GM18508 (cell line): ENCODE measurements at regions not wholly inside any gene's neighbourhood (a gene's known extent, or its start where the extent isn't known, plus 50 kb on each side); places are given as distances from the start of the nearest gene placed in this dataset.
"Not testable (repeated sequence)": the region's sequence is repeated elsewhere in the genome, so short reads cannot be mapped to it uniquely, and the experiment has no call there.

ENCODE experiments used
- ATAC-seq: cut with Tn5 transposase; IDR thresholded peaks from one replicate; pipeline ENCODE4 v1.9.1; 2021; ENCODE audit warnings: moderate number of reproducible peaks; ENCODE audit not compliant: insufficient read depth, unreplicated experiment

DNA sequence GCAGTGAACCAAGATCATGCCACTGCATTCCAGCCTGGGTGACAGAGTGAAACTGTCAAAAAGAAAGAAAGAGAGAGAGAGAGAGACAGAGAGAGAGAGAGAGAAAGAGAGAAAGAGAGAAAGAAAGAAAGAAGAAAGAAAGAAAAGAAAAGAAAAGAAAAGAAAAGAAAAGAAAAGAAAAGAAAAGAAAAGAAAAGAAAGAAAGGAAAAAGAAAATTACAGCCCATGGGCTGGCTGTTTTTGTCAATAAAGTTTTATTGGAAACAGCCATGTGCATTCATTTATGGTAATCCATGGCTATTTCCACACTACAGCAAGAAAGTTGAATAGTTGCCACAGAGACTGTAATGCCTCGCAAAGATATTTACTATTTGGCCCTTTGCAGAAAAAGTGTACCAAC lies 103.2 kb upstream of the MED13L start:
- not testable (repeated sequence) for ATAC-seq

DNA sequence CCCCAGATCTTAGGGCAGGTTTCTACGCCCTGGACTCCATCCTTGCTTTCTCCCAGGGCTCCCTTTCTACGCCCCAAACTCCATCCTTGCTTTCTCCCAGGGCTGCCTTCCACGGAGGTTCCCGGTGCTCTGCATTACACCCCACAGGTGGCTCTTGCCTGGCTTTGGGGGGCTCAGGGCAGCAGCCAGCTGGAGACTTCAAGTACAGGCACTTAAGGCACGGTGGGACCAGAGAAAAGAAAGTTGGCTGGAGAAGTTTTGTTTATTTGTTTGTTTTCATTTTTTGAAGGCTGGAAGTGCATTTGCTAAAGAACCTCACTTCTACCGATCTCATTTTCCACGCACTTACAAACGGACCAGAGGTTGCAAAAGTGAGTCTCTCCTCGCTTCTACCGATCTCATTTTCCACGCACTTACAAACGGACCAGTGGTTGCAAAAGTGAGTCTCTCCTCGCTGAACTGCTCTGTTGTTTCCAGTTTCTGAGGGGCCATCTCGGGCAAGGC lies 103.8 kb upstream of the MED13L start:
- ATAC-seq: no peak

DNA sequence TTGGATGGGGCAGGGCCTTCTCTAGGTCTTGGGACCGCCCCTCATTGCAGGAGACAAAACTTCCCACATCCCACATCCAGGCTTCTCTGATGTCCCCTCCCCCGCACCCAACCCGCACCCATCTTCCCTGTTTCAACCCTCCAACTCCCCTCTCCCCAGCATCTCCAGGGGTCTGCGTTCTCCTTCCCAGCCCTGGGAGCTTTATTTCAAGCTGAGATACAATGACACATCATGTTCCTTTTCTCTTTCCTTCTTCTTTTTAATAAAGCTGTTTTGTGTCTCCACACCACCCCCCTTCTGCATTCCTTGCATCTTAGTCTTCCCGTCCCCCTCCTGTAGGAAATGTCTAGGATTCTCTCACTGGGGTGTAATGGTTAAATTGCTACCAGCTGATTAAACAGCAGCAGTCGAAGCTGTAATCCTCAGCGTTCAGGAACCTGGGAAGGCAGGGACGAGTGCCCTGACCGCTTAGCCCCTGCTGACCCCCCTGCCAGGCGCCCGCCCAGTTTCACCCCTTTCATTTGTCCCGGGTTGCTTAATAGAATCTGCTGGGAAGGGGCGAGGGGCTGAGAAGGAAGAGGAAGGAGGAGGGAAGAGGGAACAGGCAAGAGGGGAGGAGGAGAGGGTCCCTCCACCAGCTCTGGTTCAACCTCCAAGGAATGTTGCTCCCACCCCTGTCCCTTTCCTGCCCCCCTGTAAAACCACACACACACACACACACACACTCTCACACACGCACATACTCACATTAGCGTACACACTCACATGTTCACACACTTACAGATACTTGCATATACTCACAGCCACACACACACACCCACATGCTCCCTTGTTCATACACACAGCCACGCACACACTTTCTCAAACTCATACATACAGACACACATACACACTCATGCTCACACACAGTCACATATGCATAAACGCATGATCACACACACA lies 104.5 kb upstream of the MED13L start:
- no peak for ATAC-seq

DNA sequence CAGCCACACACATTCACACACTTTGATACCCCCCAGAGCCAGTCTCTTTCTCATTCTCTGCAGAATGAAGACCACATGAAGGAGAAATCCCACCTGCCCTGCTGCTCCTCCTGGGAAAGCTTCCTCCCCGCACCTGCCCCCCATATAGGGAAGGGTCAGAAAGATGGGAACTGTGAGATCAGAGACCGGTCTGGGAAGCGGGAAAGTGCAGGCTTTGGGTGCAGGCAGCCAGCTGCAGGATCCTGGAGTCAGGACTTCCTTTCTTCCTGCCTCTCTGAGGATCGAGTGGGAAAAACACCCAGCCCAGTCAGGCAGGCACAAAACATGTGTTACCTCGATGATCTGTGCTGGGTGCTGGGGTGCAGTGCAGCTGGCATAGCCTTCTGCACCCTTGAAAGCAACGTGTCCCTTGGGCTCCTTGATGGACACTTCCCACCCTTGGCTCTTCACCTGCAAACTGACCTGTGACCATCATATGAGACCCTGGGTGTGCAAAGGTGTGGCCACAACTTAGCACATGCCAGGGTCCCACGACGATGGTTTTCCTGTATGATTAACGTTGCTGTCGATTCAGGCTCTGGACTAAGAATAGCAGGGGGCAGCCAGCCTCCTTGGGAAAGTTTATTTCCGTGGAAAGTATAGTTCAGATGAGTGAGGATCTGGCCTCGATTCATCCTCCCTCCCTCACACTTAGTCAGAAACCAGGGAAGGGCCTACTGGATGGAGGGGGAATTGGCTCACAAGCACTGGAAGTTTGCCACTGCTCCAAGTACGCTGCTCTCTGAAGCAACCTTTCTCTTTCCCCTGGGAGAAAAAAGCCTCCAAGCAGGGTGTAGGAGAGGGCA lies 105.4 kb upstream of the MED13L start:
- no peak for ATAC-seq

DNA sequence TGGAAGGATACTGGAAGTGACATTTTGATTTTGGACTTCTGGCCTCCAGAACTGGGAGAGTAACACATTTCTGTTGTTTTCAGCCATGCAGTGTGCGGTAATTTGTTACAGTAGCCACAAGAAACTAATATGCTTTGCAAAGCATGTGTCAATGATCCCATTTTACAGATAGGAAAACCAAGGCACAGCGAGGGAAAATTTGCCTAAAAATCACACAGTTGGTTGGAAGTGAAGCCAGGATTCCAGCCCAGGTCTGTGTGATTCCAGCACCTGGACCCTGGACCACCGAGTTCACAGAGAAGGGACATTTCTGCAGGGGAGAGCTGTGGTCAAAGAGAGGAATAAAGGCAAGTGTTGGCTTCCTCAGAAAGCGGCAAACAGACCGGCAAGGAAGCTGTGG lies 106.7 kb upstream of the MED13L start:
- no peak for ATAC-seq

DNA sequence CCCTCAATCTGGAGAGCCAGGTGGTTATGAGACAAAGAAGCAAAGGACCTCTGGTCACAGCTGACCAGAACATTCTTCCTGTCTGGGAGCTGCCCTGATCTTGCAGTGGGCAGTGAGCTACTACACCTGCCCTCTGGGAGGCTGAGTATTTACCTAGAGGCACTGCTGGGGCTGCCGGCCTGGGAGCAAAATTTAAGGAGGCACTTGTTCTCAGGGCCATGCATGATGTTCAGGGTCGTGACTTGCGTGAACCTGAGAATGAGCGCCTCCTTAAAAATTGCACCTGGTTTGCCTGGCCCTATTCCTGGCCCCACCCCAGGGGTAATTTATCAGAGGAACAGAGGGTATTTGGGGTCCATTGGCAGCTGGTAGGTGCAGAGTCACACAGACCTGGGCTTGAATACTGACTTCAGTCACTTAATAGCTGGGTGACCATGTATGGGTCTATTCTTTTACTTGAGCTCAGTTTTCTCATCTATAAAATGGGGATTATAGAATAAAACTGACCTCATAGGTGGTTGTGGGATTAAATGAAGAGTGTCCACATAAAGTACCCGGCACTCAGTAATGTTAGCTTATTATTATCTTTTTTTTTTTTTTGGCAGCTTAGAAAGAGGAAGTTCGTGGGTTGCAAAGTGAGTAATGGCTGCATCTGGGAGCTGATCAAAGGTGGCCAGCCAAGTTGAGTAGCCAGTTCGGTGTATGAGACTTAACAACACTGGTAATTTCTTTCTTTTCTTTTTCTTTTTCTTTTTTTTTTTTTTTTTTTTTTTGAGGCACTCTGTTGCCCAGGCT lies 107.4 kb upstream of the MED13L start:
- no peak for ATAC-seq

DNA sequence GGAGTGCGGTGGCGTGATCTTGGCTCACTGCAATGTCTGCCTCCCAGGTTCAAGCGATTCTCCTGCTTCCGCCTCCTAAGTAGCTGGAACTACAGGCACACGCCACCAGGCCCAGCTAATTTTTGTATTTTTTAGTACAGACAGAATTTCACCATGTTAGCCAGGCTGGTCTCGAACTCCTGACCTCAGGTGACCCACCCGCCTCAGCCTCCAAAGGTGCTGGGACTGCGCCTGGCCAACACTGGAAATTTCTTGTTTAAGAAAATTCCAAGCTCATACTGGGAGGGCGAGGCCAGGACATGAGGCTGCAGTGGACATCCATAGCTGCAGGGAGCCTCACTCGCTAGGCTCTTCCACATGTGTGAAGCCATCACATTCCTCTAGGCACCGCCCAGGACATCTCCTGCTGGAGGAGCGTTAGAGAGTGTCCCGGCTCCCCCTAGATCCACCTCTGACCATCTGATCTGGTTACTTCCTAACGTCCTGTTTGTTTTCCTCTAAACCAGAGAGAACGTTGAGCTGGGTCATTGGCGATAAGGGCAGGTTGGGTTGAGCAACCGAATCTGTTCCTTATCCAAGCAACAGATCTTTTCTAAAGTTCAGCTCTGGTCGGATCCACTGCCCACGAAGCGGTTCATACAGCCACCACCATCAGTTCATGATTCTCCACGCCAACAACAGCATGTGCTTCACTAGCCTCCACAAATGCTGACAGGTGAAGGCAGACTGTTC lies 108.2 kb upstream of the MED13L start:
- ATAC-seq: no peak

DNA sequence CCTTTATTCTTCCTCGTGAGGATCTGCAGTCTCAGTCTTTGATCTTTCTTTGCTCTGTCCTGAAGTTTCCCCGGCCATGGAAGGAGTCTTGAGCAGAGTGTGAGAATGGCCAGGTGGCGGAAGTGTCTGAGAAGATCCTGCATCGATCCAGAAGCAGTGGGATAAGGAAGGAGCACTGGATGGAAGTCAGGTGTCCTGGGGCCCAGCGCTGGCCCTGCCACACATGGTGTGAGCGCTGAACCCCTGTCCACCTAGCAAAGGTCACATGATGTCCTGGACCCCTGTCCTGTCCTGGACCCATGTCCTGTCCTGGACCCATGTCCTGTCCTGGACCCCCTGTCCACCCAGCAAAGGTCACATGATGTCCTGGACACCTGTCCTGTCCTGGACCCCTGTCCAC lies 111.8 kb upstream of the MED13L start:
- no peak for ATAC-seq

DNA sequence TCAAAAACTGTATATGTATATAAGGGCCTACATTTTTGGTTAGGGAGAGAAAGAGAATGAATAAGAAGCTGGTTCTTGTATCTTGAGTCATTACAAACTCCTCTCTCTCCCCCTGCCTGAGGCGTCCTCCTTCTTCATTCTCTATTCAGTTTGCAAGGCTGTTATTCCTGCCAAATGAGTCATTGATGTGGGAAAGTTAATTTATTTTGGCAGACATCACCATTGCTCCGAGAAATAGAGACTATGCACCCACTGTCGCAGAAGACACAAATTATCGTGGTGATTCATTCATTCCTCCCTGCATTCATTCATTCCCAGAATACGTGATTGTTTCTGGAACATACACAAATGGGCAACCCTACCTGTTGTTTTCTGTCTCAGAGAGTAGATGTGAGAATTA lies 112.5 kb upstream of the MED13L start:
- no peak for ATAC-seq

DNA sequence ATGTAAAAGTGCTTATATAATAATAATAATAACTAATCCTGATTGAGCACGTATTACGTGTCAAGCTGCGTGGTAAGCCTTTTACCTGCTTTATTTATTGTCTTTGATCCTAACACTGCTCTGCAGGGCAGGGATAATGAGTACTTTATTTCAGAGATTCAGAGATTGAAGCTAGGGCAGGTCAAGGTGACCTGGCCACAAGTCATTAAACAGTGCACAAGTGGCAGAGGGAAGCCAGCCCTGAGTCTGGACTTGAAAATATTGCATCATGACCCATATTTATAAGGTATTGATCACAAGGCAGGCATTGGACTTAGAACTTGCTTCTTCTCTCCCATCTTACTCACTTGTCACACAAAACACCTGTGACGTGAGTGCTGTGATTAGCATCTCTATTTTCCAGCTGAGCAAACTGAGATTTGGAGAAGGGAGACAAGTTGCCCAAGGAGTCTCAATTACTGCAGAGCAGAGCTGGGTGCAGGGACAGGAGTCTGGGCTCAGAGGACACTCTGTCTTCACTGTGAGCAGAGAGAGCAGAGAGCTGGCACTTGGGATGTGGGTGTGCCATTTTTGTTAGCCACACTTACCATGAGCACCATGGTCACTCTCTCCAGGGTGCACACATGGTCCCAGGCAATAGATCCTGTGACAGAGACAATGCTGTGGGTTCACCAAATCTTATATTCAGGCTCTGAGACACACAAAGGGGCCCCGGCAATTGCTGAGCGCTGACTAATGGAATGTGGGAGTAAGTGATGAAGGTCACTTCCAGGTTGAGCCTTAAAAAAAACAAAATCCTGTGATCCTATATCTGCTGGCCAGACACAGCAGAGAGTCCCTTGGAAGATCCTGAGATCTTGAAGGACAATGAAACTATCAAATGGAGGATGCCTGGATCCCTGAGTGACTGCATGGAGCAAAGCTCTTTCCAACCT lies 113.2 kb upstream of the MED13L start:
- ATAC-seq: no peak

DNA sequence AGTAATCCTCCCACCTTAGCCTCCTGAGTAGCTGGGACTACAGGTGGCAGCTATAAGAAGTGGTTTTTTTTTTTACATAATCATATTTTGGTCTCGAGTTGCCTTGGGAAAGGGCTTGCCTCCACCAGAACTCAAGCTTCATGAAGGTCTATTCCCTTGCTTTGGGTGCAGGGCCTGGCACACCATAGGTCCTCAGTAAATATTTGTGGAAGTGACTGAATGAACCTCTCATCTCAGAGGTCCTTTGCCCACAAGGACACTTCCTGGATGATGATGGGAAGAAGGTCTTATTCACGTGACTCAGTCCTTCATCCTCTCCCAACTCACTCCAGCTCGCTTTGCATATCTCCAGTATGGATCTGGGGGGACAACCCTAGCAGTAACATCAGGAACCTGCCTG lies 114.0 kb upstream of the MED13L start:
- ATAC-seq: no peak

DNA sequence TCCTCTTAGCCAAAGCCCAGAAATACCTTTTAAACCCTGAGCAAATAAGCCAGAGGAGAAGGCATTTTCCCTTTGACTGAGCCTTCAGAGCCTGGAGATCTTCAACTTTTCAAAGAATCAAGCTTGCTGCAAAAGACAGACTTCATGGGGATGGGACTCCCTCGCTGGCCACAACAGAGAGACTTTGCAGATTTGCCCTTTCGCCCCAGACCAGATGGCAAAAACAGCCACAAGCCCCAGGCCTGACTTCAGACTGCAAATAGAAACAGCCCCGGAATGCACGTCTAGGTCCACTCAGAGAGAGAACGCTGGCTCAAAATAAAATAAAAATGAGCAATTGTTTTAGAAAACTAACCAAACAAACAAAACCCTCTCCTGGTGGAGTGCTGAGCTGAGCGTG lies 114.6 kb upstream of the MED13L start:
- ATAC-seq: no peak

DNA sequence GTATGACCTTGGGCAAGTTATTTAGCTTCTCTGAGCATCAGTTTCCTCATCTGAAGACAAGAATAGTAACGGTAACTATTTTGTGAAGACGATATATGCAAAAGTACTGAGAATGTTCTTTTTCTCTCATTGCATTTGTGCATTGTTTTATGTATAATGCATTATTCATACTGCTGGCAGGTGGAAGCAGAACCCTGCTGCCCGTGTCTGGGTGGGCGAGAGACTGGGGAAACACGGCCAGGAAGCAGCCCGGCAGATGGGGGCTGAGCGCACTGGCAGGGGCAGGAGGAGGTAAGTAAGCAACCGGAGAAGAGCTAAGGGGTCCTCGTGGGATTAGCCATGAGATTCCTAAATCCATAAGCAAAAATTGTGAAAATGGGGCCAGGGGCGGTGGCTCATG lies 115.8 kb upstream of the MED13L start:
- ATAC-seq: no peak

DNA sequence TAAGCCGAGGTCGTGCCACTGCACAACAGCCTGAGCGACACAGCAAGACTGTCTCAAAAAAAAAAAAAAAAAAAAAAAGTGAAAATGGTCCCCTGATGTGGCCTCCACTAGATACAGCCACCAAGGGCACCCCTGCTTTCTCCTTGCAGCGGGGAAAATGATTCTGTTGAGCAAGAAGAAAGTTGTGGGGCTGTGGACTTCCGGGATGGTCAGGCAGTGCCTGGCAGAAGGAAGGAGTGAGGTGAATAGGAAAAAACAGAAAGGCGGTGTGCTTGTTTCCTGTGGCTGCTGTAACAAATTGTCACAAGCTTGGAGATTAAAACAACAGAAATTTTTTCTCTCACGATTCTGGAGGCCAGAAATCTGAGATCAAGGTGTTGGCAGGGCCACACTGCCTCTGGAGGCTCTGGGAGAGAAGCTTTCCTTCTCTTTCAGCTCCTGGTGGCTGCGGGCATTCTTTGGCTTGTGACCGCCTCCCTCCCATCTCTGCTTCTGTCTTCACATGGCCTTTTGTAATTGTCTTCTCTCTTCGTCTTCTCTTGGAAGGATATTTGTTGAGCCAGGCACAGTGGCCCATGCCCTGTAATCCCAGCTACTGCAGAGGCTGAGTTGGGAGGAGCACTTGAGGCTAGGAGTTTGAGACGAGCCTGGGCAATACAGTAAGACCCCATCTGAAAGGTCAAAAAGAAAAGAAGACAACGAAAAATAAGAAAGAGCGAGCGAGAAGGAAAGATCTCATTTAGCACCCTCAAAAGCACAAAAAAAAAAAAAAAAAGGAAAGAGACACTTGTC lies 116.6 kb upstream of the MED13L start:
- ATAC-seq: no peak

DNA sequence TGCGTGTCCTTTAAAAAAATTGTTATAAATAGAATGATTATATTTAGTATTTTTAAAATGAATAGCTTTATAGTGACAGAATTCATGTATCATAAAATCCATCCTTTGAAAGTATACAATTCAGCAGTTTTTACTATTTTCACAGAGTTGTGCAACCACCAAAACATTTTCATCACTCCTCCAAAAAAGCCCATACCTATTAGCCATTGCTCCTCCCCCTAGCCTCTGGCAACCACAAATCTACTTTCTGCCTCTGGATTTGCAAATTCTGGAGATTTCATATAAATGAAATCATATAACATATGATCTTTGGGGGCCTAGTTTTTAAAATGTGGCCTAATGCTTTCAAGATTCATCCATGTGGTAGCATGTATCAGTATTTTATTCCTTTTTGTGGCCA lies 117.9 kb upstream of the MED13L start:
- no peak for ATAC-seq

DNA sequence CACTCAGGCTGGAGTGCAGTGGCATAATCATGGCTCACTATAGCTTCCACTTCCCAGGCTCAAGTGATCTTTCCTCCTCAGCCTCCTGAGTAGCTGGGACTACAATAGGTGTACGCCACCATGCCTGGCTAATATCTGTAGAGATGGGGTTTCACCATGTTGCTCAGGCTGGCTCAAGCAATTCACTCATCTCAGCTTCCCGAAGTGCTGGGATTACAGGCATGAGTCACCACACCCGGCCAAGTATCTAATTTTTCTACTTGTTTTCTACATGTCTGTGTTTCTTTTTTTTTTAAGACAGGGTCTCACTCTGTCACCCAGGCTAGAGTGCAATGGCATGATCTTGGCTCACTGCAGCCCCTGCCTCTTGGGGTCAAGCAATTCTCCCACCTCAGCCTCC lies 119.7 kb upstream of the MED13L start:
- no peak for ATAC-seq

DNA sequence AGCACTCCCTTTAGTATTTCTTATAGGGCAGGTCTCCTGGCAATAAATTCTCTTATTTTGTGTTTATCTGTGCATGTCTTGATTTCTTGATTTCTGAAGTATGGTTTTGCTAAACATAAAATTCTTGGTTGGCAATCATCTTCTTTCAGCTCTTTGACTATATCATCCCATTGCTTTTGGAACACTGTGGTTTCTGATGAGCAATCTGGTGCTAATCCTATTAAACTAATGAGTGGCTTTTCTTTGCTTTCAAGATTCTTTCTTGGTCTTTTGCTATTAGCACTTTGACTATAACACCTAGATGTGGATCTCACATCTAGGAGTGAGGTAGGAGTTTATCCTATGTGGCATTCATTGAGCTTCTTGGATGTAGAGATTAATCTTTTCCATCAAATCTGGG lies 120.7 kb upstream of the MED13L start:
- ATAC-seq: no peak

DNA sequence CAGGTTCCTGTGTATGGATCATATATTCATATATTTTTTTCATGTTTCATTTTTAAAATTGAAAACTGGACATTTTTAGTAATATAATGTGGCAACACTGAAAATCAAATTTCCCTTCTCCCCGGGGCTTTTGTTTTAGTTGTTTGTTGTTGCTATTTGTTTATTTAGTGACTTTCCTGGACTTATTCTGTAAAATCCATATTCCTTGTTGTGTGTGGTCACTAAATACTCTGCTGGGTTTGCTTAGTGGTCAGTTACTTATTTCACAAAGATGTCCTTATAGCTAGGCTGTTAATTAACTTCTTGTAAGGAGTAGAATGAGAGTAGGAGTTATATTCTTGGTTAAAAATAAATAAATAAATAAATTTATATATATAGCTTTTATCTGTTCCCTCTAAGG lies 121.6 kb upstream of the MED13L start:
- ATAC-seq: no peak
